ENCODE measurements at regions not wholly inside any gene's neighbourhood (a gene's known extent, or its start where the extent isn't known, plus 50 kb on each side); places are given as distances from the start of the nearest gene placed in this dataset.

DNA sequence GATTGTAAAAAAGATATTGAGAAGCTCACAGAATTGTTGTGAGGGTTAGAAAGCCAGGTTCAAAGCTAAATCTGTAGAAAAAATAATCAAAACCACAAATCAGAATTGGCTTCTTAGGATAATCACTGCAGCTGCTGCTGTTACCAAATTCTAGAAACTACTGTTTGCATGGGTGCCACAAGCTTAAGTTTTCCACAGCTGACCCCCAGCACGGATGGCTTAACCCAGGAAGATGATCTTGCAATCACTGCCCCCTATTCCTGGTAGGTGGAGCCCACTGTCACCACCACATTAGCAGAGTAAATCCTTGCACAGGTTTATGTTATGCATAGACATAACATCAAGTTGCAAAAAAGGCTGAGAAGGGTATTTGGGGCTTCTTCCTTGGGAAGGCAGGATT, 877.8 kb upstream of the ADGRL2 start:
- no peak overlapping the region for H2BK12ac ChIP-seq (ENCODE audit: low read depth, low read length)
- no peak overlapping the region for H3K56ac ChIP-seq (replicated peaks; ENCODE audit: insufficient read length, low read depth, low read length)
- no peak overlapping the region for H2BK120ac ChIP-seq (replicated peaks; ENCODE audit: low read depth, low read length)
- WGBS, 2 experiments (ENCODE audit: extremely low coverage in 1 of 2, insufficient coverage in 1 of 2, insufficient read length in 1 of 2, insufficient replicate concordance in 2 of 2, low coverage in 1 of 2, low lambda C conversion rate in 2 of 2, missing lambda C conversion rate in 1 of 2): 85% methylated on average over 1 of the region's 1 CpG; no CpG with 5 or more reads in 1 of the 2 experiments
- H3K79me2 ChIP-seq (ENCODE audit: control insufficient read depth in 1 of 2, insufficient read depth in 2 of 2, low read length in 2 of 2): no peaks in the 10 kb centered on the region
- no peak for DNase-seq (ENCODE audit: low read depth in 1 of 2, low spot score in 2 of 2)
- H4K5ac ChIP-seq (ENCODE audit: insufficient read length, low read depth, low read length): no peak overlapping the region
- H3K9me3 ChIP-seq (ENCODE audit: insufficient read depth in 2 of 2, low read depth in 1 of 2, low read length in 1 of 2): no peaks in the 10 kb centered on the region
- H2AFZ ChIP-seq (ENCODE audit: low read length): no peak overlapping the region
- CTCF ChIA-PET (ENCODE audit: partially characterized antibody): interaction anchor here (0.8 to 0.9 kb wide), 2 partner anchors 16 to 230 kb away, joined by 3 to 5 read pairs; no protein-coding TSS in a partner anchor
- no peak overlapping the region for H2AK5ac ChIP-seq (ENCODE audit: low read depth, low read length)
- H4K91ac ChIP-seq (replicated peaks; ENCODE audit: insufficient read length, low read length): no peak overlapping the region
- H3K18ac ChIP-seq (ENCODE audit: extremely low read depth, low read length): no peak overlapping the region
- no peaks in the 10 kb centered on the region for H3K4me1 ChIP-seq (replicated peaks in 1 of 4; ENCODE audit: control insufficient read depth in 3 of 4, insufficient read depth in 4 of 4, low read length in 3 of 4)
- no peak overlapping the region for H4K8ac ChIP-seq (ENCODE audit: extremely low read depth, insufficient read depth, low read length)
- H2BK15ac ChIP-seq (ENCODE audit: low read length): no peak overlapping the region
- H3K27ac ChIP-seq (ENCODE audit: low read depth, low read length): no peak overlapping the region
- no peak overlapping the region for H3K4me3 ChIP-seq (ENCODE audit: extremely low read depth in 1 of 4, insufficient read depth in 2 of 4, low read depth in 3 of 4, low read length in 4 of 4)
- no peak for TF ChIP-seq BRCA1 (IDR thresholded peaks at IDR 0.05; ENCODE audit: low read depth, low read length)
- no peak for TF ChIP-seq BACH1 (IDR thresholded peaks at IDR 0.05; ENCODE audit: low read length)
- TF ChIP-seq SIRT6 (IDR thresholded peaks at IDR 0.05; ENCODE audit: low read length): no peak
- TF ChIP-seq, protein P1, sequence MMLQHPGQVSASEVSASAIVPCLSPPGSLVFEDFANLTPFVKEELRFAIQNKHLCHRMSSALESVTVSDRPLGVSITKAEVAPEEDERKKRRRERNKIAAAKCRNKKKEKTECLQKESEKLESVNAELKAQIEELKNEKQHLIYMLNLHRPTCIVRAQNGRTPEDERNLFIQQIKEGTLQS (IDR thresholded peaks at IDR 0.05; ENCODE audit: insufficient read depth, low read depth, low read length): no peak
- no peak for TF ChIP-seq MAFK (IDR thresholded peaks at IDR 0.05; ENCODE audit: low read depth, low read length)
- no peak for TF ChIP-seq KDM4A (IDR thresholded peaks at IDR 0.05; ENCODE audit: low read depth, low read length, severe bottlenecking)
- TF ChIP-seq TAF7 (optimal IDR thresholded peaks at IDR 0.05; ENCODE audit: borderline replicate concordance, low read depth, low read length): no peak
- TF ChIP-seq EZH2 (IDR thresholded peaks at IDR 0.05; ENCODE audit: low read depth, low read length, severe bottlenecking): no peak
- no peak for TF ChIP-seq SIN3A (conservative IDR thresholded peaks at IDR 0.05 in 1 of 2, IDR thresholded peaks at IDR 0.05 in 1 of 2; ENCODE audit: low read depth in 1 of 2, low read length in 2 of 2)
- TF ChIP-seq KDM5A (IDR thresholded peaks at IDR 0.05; ENCODE audit: low read length): no peak
- no peak for TF ChIP-seq CTBP2 (IDR thresholded peaks at IDR 0.05; ENCODE audit: borderline replicate concordance, insufficient read depth, insufficient read length, low read length)
- no peak for TF ChIP-seq SIX5 (IDR thresholded peaks at IDR 0.05; ENCODE audit: low read depth, low read length)
- no peak for TF ChIP-seq FOSL1 (IDR thresholded peaks at IDR 0.05; ENCODE audit: insufficient read depth, low read depth, low read length)
- TF ChIP-seq HDAC2 (IDR thresholded peaks at IDR 0.05; ENCODE audit: borderline replicate concordance in 1 of 2, low read depth in 2 of 2, low read length in 2 of 2): no peak
- H3K36me3 ChIP-seq (ENCODE audit: control insufficient read depth in 2 of 4, insufficient read depth in 4 of 4, low read length in 3 of 4): no peaks in the 10 kb centered on the region
- no peaks in the 10 kb centered on the region for H3K23me2 ChIP-seq (ENCODE audit: low read depth, low read length)
- no peak overlapping the region for H3K9ac ChIP-seq (replicated peaks in 1 of 4; ENCODE audit: extremely low read depth in 1 of 4, low read depth in 3 of 4, low read length in 3 of 4)
- H2BK5ac ChIP-seq (ENCODE audit: low read depth, low read length): no peak overlapping the region
- no peak overlapping the region for H3K4me2 ChIP-seq (ENCODE audit: insufficient read depth in 1 of 2, low read depth in 2 of 2, low read length in 2 of 2)
- no peak overlapping the region for H3K4ac ChIP-seq (replicated peaks; ENCODE audit: insufficient read length, low read depth, low read length)
- no peaks in the 10 kb centered on the region for H3K27me3 ChIP-seq (replicated peaks in 1 of 4; ENCODE audit: control insufficient read depth in 3 of 4, extremely low read depth in 1 of 4, insufficient read depth in 3 of 4, low read length in 3 of 4)
- H3K14ac ChIP-seq (ENCODE audit: insufficient read length): no peak overlapping the region
- no peak for FAIRE-seq
- POLR2A ChIA-PET (ENCODE audit: partially characterized antibody): no interaction called here
- H2BK20ac ChIP-seq (ENCODE audit: low read length): no peak overlapping the region
- H3K23ac ChIP-seq (ENCODE audit: insufficient read length): no peak overlapping the region
- H3K79me1 ChIP-seq (ENCODE audit: low read depth, low read length): no peaks in the 10 kb centered on the region
- no peaks in the 10 kb centered on the region for H4K20me1 ChIP-seq (replicated peaks in 1 of 2; ENCODE audit: control insufficient read depth in 1 of 2, insufficient read depth in 2 of 2, low read length in 2 of 2)

Measured in H1 (cell line).